ENCODE measurements at regions not wholly inside any gene's neighbourhood (a gene's known extent, or its start where the extent isn't known, plus 50 kb on each side); places are given as distances from the start of the nearest gene placed in this dataset.

GRCh38 chr20:11060423-11061185 is 386.8 kb upstream of the JAG1 start:
- no peak overlapping the region for H3K4me3 Mint-ChIP-seq (ENCODE audit: low read depth, unreplicated experiment)
- no peak for DNase-seq
- no peaks in the 10 kb centered on the region for H3K27me3 Mint-ChIP-seq (ENCODE audit: unreplicated experiment)
- no peak for TF ChIP-seq CTCF (IDR thresholded peaks at IDR 0.05; ENCODE audit: unreplicated experiment)
- no peak overlapping the region for H3K27ac Mint-ChIP-seq (ENCODE audit: unreplicated experiment)
- H3K9me3 Mint-ChIP-seq (ENCODE audit: low read depth, unreplicated experiment): peaks cover 3% of the 10 kb centered on the region
- no peaks in the 10 kb centered on the region for H3K4me1 Mint-ChIP-seq (ENCODE audit: low read depth, unreplicated experiment)
- no peaks in the 10 kb centered on the region for H3K36me3 Mint-ChIP-seq (ENCODE audit: insufficient read depth, unreplicated experiment)
- intact Hi-C loops (cut with micrococcal nuclease; ENCODE audit: unreplicated experiment): no loop called here
- no TSS peak for BruUV-seq (replicated peaks)
- CTCF ChIA-PET: no interaction called here

GRCh38 chr20:11063444-11063843 is 389.6 kb upstream of the JAG1 start:
- DNase-seq: no peak
- H3K27ac Mint-ChIP-seq (ENCODE audit: unreplicated experiment): no peak overlapping the region
- intact Hi-C loops (cut with micrococcal nuclease; ENCODE audit: unreplicated experiment): no loop called here
- CTCF ChIA-PET: no interaction called here
- H3K36me3 Mint-ChIP-seq (ENCODE audit: insufficient read depth, unreplicated experiment): no peaks in the 10 kb centered on the region
- BruUV-seq (replicated peaks): no TSS peak
- H3K4me3 Mint-ChIP-seq (ENCODE audit: low read depth, unreplicated experiment): no peak overlapping the region
- H3K4me1 Mint-ChIP-seq (ENCODE audit: low read depth, unreplicated experiment): no peaks in the 10 kb centered on the region
- no peaks in the 10 kb centered on the region for H3K27me3 Mint-ChIP-seq (ENCODE audit: unreplicated experiment)
- no peak for TF ChIP-seq CTCF (IDR thresholded peaks at IDR 0.05; ENCODE audit: unreplicated experiment)
- H3K9me3 Mint-ChIP-seq (ENCODE audit: low read depth, unreplicated experiment): peaks cover 3% of the 10 kb centered on the region

GRCh38 chr20:11064946-11065345 is 391.1 kb upstream of the JAG1 start:
- DNase-seq: no peak
- Mint-ChIP-seq H3K9me3 (ENCODE audit: low read depth, unreplicated experiment) (no peaks in the 10 kb centered on the region), H3K4me1 (ENCODE audit: low read depth, unreplicated experiment) (no peaks in the 10 kb centered on the region), H3K4me3 (ENCODE audit: low read depth, unreplicated experiment) (no peak overlapping the region), H3K36me3 (ENCODE audit: insufficient read depth, unreplicated experiment) (no peaks in the 10 kb centered on the region), H3K27me3 (ENCODE audit: unreplicated experiment) (no peaks in the 10 kb centered on the region), H3K27ac (ENCODE audit: unreplicated experiment) (no peak overlapping the region)
- no TSS peak for BruUV-seq (replicated peaks)
- intact Hi-C loops (cut with micrococcal nuclease; ENCODE audit: unreplicated experiment): no loop called here
- TF ChIP-seq CTCF (IDR thresholded peaks at IDR 0.05; ENCODE audit: unreplicated experiment): no peak
- CTCF ChIA-PET: no interaction called here

GRCh38 chr20:11067359-11067758 is 393.6 kb upstream of the JAG1 start:
- BruUV-seq (replicated peaks): no TSS peak
- Mint-ChIP-seq H3K9me3 (ENCODE audit: low read depth, unreplicated experiment) (peaks cover 4% of the 10 kb centered on the region), H3K4me1 (ENCODE audit: low read depth, unreplicated experiment) (no peaks in the 10 kb centered on the region), H3K36me3 (ENCODE audit: insufficient read depth, unreplicated experiment) (no peaks in the 10 kb centered on the region), H3K4me3 (ENCODE audit: low read depth, unreplicated experiment) (no peak overlapping the region), H3K27me3 (ENCODE audit: unreplicated experiment) (no peaks in the 10 kb centered on the region), H3K27ac (ENCODE audit: unreplicated experiment) (no peak overlapping the region)
- DNase-seq: no peak
- no peak for TF ChIP-seq CTCF (IDR thresholded peaks at IDR 0.05; ENCODE audit: unreplicated experiment)
- intact Hi-C loops (cut with micrococcal nuclease; ENCODE audit: unreplicated experiment): no loop called here
- CTCF ChIA-PET: no interaction called here

All from Calu3 (cell line).